ENCODE measurements at regions not wholly inside any gene's neighbourhood (a gene's known extent, or its start where the extent isn't known, plus 50 kb on each side); places are given as distances from the start of the nearest gene placed in this dataset.

- no peak for DNase-seq (ENCODE audit: low read depth)
- no peak overlapping the region for H3K4me3 ChIP-seq (ENCODE audit: low read depth, low read length)
These were observed 247.8 kb downstream of the BMP2 start for GRCh38 chr20:7015257-7015656.

DNA sequence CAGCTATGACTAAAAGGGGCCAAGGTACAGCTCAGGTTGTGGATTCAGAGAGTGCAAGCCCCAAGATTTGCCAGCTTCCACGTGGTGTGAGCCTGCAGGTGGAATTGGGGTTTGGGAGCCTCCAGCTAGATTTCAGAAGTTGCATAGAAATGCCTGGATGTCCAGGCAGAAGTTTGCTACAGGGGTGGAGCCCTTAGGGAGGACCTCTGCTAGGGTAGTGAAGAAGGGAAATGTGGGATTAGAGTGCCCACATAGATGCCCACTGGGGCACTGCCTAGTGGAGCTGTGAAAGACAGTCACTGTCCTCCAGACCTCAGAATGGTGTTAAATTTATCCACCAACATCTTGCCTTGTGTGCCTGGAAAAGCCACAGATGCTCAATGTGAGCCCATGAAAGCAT lies 255.1 kb downstream of the BMP2 start:
- no peak overlapping the region for H3K4me3 ChIP-seq (ENCODE audit: low read depth, low read length)
- no peak for DNase-seq (ENCODE audit: low read depth)

DNA sequence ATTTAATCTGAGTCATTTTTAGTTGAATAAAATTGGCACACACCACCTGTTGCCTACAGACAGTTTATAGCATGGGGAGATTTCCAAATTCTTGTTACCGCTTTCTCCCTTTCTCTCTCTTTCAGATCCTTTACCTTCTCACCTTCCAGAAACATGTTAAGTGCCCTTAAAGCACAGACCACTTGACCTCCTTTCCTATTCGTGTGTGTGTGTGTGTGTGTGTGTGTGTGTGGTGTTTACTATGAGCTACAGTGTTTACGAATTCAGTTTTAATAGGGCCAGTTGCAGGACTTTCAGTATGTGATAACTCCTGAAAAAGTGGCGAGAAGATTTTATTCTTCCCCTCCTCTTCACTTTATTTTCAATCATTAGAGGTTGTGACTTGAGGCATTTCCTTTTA lies 258.1 kb downstream of the BMP2 start:
- no peak for DNase-seq (ENCODE audit: low read depth)
- H3K4me3 ChIP-seq (ENCODE audit: low read depth, low read length): no peak overlapping the region

- DNase-seq (ENCODE audit: low read depth): no peak
- H3K4me3 ChIP-seq (ENCODE audit: low read depth, low read length): no peak overlapping the region
These were observed 261.5 kb downstream of the BMP2 start for GRCh38 chr20:7029019-7029418.

DNA sequence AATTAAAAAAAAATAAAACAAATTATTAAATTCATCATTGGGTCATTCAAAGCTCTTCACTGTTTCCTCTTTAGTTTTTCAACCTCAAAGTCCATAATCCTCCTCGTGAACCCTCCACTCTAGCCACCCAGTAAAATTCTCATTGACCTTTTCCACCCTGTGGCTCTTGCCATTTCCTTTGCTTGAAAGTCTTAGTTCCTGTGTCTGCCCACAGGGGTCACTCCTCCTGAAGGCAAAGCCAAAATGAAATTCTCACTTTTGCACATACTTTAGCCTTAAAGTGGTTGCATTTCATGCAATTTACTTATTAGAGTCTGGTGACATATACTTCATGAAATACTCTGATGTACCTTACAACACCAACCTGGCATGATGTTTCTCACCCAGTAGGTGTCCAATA lies 263.7 kb downstream of the BMP2 start:
- no peak overlapping the region for H3K4me3 ChIP-seq (ENCODE audit: low read depth, low read length)
- DNase-seq (ENCODE audit: low read depth): no peak

DNA sequence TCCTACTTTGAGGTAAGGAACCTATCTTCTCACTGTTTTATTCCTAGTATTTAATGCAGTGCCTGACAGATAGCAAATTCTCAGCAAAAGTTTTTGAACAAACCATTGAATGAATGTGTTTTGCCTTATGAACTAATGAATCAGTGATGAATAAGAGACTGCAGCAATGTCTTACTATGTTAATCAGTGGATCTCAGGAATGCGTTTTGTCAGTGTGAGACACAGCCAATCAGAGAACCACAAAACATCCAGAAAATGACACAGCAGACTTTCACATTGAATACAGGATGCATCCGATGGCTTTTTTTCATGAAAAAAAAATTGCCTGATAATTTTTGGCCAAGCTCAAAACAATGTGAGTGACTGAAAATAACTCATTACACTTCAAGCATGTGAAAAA lies 270.5 kb downstream of the BMP2 start:
- DNase-seq (ENCODE audit: low read depth): no peak
- H3K4me3 ChIP-seq (ENCODE audit: low read depth, low read length): no peak overlapping the region

GRCh38 chr20:7057611-7058010 lies 290.1 kb downstream of the BMP2 start:
- DNase-seq (ENCODE audit: low read depth): no peak
- H3K4me3 ChIP-seq (ENCODE audit: low read depth, low read length): no peak overlapping the region

DNA sequence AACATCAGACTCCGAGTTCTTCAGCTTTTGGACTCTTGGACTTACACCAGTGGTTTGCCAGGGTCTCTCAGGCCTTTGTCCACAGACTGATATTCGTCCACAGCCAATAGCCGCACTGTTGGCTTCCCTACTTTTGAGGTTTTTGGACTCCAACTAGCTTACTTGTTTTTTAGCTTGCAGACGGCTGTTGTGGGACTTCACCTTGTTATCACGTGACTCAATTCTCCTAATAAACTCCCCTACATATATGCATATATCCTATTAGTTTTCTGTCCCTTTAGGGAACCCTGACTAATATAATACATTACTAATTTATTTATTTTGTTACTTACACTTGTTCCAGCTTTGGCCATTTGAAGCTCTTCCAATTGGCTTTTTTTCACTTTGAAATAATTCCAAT lies 311.3 kb downstream of the BMP2 start:
- no peak for DNase-seq (ENCODE audit: low read depth)
- no peak overlapping the region for H3K4me3 ChIP-seq (ENCODE audit: low read depth, low read length)

- H3K4me3 ChIP-seq (ENCODE audit: low read depth, low read length): no peak overlapping the region
- no peak for DNase-seq (ENCODE audit: low read depth)
These were observed 313.0 kb downstream of the BMP2 start for GRCh38 chr20:7080472-7080871.

DNA sequence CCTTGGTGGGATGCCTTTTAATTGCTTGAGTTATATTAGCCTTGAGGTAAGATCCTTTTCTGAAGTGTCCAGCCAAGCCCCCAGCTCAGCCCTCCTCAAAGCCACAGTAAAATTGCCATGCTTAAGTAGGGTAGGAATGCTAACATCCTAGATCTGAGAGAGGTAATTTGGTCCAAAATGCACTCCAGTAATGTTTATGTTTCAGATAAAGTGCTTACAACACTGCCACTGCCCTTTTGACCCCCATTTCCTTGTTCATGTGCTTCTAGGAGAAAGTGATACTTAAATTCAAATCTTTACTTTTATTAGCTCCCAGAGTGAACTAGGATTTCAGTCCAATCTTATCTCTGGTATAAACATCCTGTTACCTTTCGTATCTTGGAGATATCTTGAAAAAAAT lies 318.0 kb downstream of the BMP2 start:
- DNase-seq (ENCODE audit: low read depth): no peak
- no peak overlapping the region for H3K4me3 ChIP-seq (ENCODE audit: low read depth, low read length)

DNA sequence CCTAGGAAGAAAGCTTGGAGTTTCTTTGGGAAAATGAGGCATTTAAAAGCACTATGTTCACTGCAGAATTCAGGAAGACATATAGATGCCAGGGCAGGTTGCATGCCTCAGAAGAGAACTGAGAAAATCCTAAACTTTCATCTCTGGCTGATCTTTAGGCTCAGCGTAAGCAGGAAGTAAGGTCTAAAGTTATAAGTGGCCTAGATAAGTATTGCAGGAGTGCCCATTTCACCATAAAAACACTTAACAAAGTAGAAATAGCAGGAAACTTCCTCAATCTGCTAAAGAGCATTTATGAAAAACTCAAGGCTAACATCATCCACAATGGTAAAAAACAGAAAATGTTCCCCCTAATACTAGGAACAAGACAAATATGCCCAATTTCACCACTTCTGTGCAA lies 320.3 kb downstream of the BMP2 start:
- no peak for DNase-seq (ENCODE audit: low read depth)
- no peak overlapping the region for H3K4me3 ChIP-seq (ENCODE audit: low read depth, low read length)

DNA sequence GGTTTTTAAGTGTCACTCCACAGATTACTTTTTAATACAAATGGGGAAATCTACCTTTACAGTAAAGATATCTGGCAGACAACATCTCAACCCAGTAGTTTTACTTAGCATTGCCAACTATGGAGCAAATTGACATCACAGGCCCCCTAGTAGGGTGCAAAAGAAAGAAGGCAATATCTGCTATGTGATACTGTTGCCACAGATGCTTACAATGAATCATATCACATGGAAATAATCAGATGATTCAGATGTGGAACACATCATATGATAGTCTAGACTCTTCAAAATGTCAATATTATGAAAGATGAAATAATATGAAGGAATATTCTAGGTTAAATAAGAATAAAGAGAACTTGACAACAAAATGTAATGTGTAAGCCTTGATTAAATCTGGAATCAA lies 322.5 kb downstream of the BMP2 start:
- H3K4me3 ChIP-seq (ENCODE audit: low read depth, low read length): no peak overlapping the region
- no peak for DNase-seq (ENCODE audit: low read depth)

- H3K4me3 ChIP-seq (ENCODE audit: low read depth, low read length): no peak overlapping the region
- DNase-seq (ENCODE audit: low read depth): no peak
These were observed 323.3 kb downstream of the BMP2 start for GRCh38 chr20:7090811-7091210.

DNA sequence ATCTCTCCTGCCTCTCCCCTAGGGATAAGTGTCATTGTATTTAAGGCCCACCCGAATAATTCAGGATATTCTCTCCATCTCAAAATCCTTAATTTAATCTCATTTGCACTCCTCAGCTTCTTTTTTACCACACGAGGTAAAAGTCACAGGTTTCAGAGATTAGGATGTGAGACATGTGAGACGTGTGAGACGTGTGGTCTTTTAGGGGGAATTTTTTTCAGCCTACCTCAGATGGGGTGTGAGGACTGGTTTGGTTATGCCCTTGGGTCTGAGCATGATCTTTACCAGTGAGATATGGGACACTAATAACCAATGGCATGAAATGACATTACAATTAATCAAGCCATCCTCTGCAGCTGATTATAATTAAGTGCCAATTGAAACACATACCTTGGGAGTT lies 324.2 kb downstream of the BMP2 start:
- DNase-seq (ENCODE audit: low read depth): no peak
- no peak overlapping the region for H3K4me3 ChIP-seq (ENCODE audit: low read depth, low read length)

GRCh38 chr20:7094438-7094997 lies 327.0 kb downstream of the BMP2 start:
- no peak overlapping the region for H3K4me3 ChIP-seq (ENCODE audit: low read depth, low read length)
- no peak for DNase-seq (ENCODE audit: low read depth)

GRCh38 chr20:7106910-7107309 lies 339.4 kb downstream of the BMP2 start:
- H3K4me3 ChIP-seq (ENCODE audit: low read depth, low read length): no peak overlapping the region
- DNase-seq (ENCODE audit: low read depth): no peak

GRCh38 chr20:7108929-7109328 lies 341.4 kb downstream of the BMP2 start:
- DNase-seq (ENCODE audit: low read depth): no peak
- no peak overlapping the region for H3K4me3 ChIP-seq (ENCODE audit: low read depth, low read length)

DNA sequence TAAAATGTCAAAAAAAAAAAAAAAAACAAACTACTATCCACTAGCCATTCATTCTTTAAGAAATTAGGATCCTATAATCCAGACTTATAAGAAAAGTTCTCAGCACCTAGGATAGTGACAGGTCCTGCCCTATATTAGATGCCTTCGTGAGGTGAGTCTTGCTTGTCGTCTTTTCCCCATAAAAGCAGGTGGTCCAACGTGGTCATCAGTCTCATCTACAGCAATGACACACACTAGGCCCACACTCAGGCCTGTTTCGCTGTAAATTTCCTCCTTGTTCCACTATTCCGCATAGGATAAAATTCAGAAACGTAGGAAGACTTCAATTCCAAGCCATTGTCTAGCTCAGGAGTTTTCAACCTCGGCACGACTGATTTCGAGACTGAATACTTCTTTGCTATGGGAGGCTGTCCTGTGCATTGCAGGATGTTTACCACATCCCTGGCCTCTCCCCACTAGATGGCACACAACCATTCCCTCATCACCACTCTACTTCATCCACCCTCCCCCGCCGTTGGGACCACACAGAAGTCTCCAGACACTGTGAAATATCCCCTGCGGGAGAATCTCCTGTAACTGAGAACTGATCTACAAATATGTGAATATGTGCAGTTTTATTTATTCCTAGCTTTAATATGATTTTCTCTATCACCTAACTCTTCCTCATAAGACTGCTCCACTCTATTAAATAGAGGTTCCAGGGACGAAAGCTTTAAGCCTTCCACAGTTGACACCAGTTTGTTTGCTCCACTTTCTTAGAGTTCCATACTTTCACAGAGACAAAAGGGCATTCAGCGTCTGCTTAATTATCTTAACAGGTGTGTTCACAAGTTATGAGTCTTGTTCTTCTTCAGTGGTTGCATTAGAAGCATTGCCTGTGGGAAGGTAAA lies 346.3 kb downstream of the BMP2 start:
- no peak overlapping the region for H3K4me3 ChIP-seq (ENCODE audit: low read depth, low read length)
- DNase-seq (ENCODE audit: low read depth): no peak

GRCh38 chr20:7123457-7123856 lies 356.0 kb downstream of the BMP2 start:
- no peak overlapping the region for H3K4me3 ChIP-seq (ENCODE audit: low read depth, low read length)
- no peak for DNase-seq (ENCODE audit: low read depth)

- H3K4me3 ChIP-seq (ENCODE audit: low read depth, low read length): no peak overlapping the region
- no peak for DNase-seq (ENCODE audit: low read depth)
These were observed 356.6 kb downstream of the BMP2 start for GRCh38 chr20:7124120-7124519.

DNA sequence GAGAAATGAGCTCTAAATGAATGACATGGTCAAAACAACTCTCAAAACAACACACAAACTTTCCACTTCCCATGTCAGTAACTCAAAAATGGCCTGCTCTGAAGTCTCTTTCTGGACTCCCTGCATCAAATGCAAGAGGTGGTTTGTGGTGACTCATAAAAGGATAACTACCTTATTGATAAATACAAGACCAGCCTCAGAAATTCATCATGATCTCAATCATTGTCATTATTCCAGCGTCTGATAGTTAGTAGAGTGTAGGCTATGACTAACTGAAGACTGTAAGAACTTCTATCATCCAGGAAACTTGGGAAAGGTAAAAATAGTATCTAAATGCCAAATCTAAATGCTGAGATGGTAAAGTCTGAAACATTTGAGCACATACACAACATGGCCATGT lies 369.4 kb downstream of the BMP2 start:
- DNase-seq (ENCODE audit: low read depth): no peak
- no peak overlapping the region for H3K4me3 ChIP-seq (ENCODE audit: low read depth, low read length)

Data from skeletal muscle cell (primary cell).